ENCODE measurements at regions not wholly inside any gene's neighbourhood (a gene's known extent, or its start where the extent isn't known, plus 50 kb on each side); places are given as distances from the start of the nearest gene placed in this dataset.

DNA sequence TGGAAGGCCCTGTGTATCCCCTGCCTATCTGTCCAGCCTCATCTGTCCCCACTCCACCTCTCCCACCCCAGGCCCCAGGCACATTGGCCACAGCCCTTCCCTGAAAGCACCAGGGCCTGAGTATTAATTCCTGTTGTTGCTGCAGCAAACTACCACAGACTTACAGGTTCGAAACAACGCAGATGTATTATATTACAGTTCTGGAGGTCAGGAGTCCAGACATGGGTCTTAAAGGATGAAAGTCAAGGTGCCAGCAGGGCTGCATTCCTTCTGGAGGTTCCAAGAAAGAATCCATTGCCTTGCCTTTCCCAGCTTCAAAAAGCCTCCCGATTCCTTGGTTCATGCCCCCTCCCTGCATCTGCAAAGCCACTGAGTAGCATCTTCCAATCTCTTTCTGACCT, 78.7 kb upstream of the LAPTM4A start:
- no peaks in the 10 kb centered on the region for H3K9me3 ChIP-seq (ENCODE audit: insufficient read depth in 2 of 2, low read depth in 1 of 2, low read length in 1 of 2)
- H3K4me3 ChIP-seq (ENCODE audit: extremely low read depth in 1 of 4, insufficient read depth in 2 of 4, low read depth in 3 of 4, low read length in 4 of 4): no peak overlapping the region
- WGBS, 2 experiments (ENCODE audit: extremely low coverage in 1 of 2, insufficient coverage in 1 of 2, insufficient read length in 1 of 2, insufficient replicate concordance in 2 of 2, low coverage in 1 of 2, low lambda C conversion rate in 2 of 2, missing lambda C conversion rate in 1 of 2): 88% methylated on average over 3 of the region's 3 CpGs; no CpG with 5 or more reads in 1 of the 2 experiments
- H3K14ac ChIP-seq (ENCODE audit: insufficient read length): no peak overlapping the region
- ChIA-PET CTCF (ENCODE audit: partially characterized antibody) (interaction anchor here (0.6 to 2.8 kb wide), 5 partner anchors 8 to 115 kb away, joined by 3 to 8 read pairs (median 3); no protein-coding TSS in a partner anchor), POLR2A (ENCODE audit: partially characterized antibody) (no interaction called here)
- H3K36me3 ChIP-seq (ENCODE audit: control insufficient read depth in 2 of 4, insufficient read depth in 4 of 4, low read length in 3 of 4): no peaks in the 10 kb centered on the region
- no peaks in the 10 kb centered on the region for H3K23me2 ChIP-seq (ENCODE audit: low read depth, low read length)
- no peak overlapping the region for H2BK20ac ChIP-seq (ENCODE audit: low read length)
- H4K8ac ChIP-seq (ENCODE audit: extremely low read depth, insufficient read depth, low read length): no peak overlapping the region
- no peak overlapping the region for H3K18ac ChIP-seq (ENCODE audit: extremely low read depth, low read length)
- no peaks in the 10 kb centered on the region for H3K79me1 ChIP-seq (ENCODE audit: low read depth, low read length)
- H3K4me1 ChIP-seq (replicated peaks in 1 of 4; ENCODE audit: control insufficient read depth in 3 of 4, insufficient read depth in 4 of 4, low read length in 3 of 4): no peaks in the 10 kb centered on the region
- no peaks in the 10 kb centered on the region for H4K20me1 ChIP-seq (replicated peaks in 1 of 2; ENCODE audit: control insufficient read depth in 1 of 2, insufficient read depth in 2 of 2, low read length in 2 of 2)
- H2BK15ac ChIP-seq (ENCODE audit: low read length): peak overlapping the region; percentile 72; the same call in 1 of the 2 replicates
- DNase-seq (ENCODE audit: low read depth in 1 of 2, low spot score in 2 of 2) (no peak), FAIRE-seq (no peak)
- H2BK120ac ChIP-seq (replicated peaks; ENCODE audit: low read depth, low read length): no peak overlapping the region
- H3K9ac ChIP-seq (replicated peaks in 1 of 4; ENCODE audit: extremely low read depth in 1 of 4, low read depth in 3 of 4, low read length in 3 of 4): no peak overlapping the region
- H2AK5ac ChIP-seq (ENCODE audit: low read depth, low read length): no peak overlapping the region
- TF ChIP-seq CHD2 (IDR thresholded peaks at IDR 0.05; ENCODE audit: low read length) (no peak), SIN3A (conservative IDR thresholded peaks at IDR 0.05 in 1 of 2, IDR thresholded peaks at IDR 0.05 in 1 of 2; ENCODE audit: low read depth in 1 of 2, low read length in 2 of 2) (no peak), E2F6 (IDR thresholded peaks at IDR 0.05) (no peak), HDAC2 (IDR thresholded peaks at IDR 0.05; ENCODE audit: borderline replicate concordance in 1 of 2, low read depth in 2 of 2, low read length in 2 of 2) (no peak), ZNF274 (IDR thresholded peaks at IDR 0.05; ENCODE audit: borderline replicate concordance, extremely low read depth, low read length) (no peak), HDAC6 (IDR thresholded peaks at IDR 0.05; ENCODE audit: low read depth, low read length) (no peak), GTF2F1 (IDR thresholded peaks at IDR 0.05; ENCODE audit: borderline replicate concordance, low read depth, low read length) (no peak), CTBP2 (IDR thresholded peaks at IDR 0.05; ENCODE audit: borderline replicate concordance, insufficient read depth, insufficient read length, low read length) (no peak), CHD1 (IDR thresholded peaks at IDR 0.05; ENCODE audit: low read depth, low read length) (no peak), SUZ12 (IDR thresholded peaks at IDR 0.05; ENCODE audit: low read length) (no peak)
- TF ChIP-seq, protein P1, sequence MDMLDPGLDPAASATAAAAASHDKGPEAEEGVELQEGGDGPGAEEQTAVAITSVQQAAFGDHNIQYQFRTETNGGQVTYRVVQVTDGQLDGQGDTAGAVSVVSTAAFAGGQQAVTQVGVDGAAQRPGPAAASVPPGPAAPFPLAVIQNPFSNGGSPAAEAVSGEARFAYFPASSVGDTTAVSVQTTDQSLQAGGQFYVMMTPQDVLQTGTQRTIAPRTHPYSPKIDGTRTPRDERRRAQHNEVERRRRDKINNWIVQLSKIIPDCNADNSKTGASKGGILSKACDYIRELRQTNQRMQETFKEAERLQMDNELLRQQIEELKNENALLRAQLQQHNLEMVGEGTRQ (IDR thresholded peaks at IDR 0.05; ENCODE audit: low read length): no peak
- no peak overlapping the region for H3K4me2 ChIP-seq (ENCODE audit: insufficient read depth in 1 of 2, low read depth in 2 of 2, low read length in 2 of 2)
- H3K27ac ChIP-seq (ENCODE audit: low read depth, low read length): no peak overlapping the region
- no peaks in the 10 kb centered on the region for H3K79me2 ChIP-seq (ENCODE audit: control insufficient read depth in 1 of 2, insufficient read depth in 2 of 2, low read length in 2 of 2)
- no peak overlapping the region for H3K23ac ChIP-seq (ENCODE audit: insufficient read length)
- H3K27me3 ChIP-seq (replicated peaks in 1 of 4; ENCODE audit: control insufficient read depth in 3 of 4, extremely low read depth in 1 of 4, insufficient read depth in 3 of 4, low read length in 3 of 4): no peaks in the 10 kb centered on the region
- no peak overlapping the region for H2AFZ ChIP-seq (ENCODE audit: low read length)
- H3K4ac ChIP-seq (replicated peaks; ENCODE audit: insufficient read length, low read depth, low read length): no peak overlapping the region
- no peak overlapping the region for H3K56ac ChIP-seq (replicated peaks; ENCODE audit: insufficient read length, low read depth, low read length)
- H4K91ac ChIP-seq (replicated peaks; ENCODE audit: insufficient read length, low read length): no peak overlapping the region
- H2BK5ac ChIP-seq (ENCODE audit: low read depth, low read length): no peak overlapping the region
- no peak overlapping the region for H2BK12ac ChIP-seq (ENCODE audit: low read depth, low read length)
- no peak overlapping the region for H4K5ac ChIP-seq (ENCODE audit: insufficient read length, low read depth, low read length)
